Activated CD4-positive, alpha-beta T cell treated with anti-CD3 and anti-CD28 coated beads, Interleukin-2, amount 50 U/mL, for 48 hours (primary cell): ENCODE measurements at regions not wholly inside any gene's neighbourhood (a gene's known extent, or its start where the extent isn't known, plus 50 kb on each side); places are given as distances from the start of the nearest gene placed in this dataset.
"Not testable (repeated sequence)": the region's sequence is repeated elsewhere in the genome, so short reads cannot be mapped to it uniquely, and the experiment has no call there.

Source experiments
- DNase-seq, 2 experiments: peaks; one replicate each; pipeline ENCODE4 v3.0.0-alpha.2; 2020

DNA sequence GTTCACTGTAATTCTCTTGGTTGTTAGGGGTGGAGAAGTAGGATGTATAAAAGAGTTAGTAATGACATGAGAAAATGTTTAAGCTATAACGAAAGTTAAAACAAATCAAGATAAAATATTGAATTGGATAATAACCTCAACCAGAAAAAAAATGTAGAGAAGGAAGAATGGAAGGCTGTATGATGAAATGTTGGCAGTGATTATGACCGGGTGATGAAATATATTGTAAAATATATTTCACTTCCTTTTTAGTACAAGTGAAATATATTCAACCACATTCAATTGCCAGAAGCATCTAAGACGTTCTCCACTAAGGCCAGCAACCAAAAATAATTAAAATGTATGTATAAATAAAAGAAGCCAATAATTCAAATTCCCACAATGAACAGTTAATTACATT, 309.3 kb upstream of the FGF13 start:
- DNase-seq: no peak

DNA sequence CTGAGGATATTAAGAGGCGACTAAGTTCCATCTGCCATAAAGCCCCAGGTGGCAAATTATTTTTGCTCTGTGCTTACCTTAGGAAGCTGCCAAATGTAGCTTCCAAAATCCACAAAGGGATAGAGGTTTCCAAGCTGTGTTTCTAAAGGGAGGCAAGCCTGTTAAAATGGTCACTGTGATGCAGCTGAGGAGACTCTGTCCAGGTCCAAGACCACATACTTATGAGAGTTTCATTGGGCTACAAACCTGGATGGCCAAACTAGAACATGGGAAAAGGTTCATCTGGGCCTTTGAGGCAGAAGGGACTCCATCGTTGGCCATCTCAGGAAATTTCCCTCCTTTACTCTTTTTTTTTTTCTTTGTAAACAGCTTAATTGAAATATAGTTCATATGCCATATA, 306.9 kb upstream of the FGF13 start:
- DNase-seq: no peak

DNA sequence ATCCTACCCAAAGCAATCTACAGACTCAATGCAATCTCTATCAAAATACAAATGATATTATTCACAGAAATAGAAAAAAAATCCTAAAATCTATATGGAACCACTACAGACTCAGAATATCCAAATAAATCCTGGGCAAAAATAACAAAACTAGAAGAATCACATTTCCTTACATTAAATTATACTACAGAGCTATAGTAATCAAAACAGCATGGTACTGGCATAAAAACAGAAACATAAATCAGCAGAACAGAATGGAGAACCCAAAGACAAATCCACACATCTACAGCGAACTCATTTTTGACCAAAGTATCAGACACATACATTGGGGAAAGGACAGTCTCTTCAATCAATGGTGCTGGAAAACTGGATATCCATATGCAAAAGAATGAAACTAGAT, 304.1 kb upstream of the FGF13 start:
- DNase-seq: no peak

DNA sequence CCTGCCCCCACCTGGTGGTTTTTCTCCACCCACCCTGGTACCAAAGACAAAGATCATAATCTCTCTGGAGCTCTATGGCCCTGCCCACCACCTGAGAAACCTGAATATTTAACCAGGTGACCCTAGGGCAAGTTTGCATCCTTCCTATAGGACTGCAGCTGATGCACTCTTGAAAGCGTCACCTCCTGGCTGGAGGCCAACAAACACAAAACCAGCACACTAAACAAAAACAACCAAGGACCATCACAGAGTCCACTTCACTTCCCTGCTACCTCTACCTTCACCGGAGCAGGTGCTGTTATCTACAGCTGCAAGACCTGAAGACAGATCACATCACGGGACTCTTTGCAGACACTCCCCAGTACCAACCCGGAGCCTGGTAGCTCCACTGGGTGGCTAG, 296.7 kb upstream of the FGF13 start:
- no peak for DNase-seq

DNA sequence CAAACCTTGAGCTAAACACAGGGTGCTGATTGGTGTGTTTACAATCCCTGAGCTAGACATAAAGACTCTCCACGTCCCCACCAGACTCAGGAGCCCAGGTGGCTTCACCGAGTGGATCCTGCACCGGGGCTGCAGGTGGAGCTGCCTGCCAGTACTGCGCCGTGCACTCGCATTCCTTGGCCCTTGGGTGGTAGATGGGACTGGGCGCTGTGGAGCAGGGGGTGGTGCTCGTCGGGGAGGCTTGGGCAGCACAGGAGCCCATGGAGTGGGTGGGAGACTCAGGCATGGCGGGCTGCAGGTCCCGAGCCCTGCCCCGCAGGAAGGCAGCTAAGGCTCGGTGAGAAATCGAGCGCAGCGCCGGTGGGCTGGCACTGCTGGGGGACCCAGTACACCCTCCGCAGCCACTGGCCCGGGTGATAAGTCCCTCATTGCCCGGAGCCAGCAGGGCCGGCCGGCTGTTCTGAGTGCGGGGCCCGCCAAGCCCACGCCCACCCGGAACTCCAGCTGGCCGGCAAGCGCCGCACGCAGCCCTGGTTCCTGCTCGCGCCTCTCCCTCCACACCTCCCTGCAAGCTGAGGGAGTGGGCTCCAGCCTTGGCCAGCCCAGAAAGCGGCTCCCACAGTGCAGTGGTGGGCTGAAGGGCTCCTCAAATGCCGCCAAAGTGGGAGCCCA, 292.5 kb upstream of the FGF13 start:
- not testable (repeated sequence) for DNase-seq

DNA sequence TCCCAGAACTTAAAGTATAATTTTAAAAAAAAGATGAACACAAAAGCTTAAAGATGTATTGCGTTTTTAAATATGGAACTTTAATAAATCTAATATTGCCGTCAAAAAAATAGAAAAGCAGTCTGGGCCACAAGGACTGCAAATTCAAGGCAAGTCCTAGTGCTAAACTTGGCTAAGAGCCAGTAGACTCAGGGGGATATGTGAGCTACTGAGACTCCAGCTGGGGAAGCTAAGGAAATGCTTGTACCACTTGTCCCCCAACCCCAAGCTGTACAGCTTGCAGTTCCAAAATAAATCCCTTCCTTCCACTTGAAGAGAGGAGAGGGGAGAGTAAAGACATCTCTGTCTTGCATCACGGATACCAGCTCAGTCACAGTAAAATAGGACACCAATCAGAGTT, 290.8 kb upstream of the FGF13 start:
- no peak for DNase-seq

DNA sequence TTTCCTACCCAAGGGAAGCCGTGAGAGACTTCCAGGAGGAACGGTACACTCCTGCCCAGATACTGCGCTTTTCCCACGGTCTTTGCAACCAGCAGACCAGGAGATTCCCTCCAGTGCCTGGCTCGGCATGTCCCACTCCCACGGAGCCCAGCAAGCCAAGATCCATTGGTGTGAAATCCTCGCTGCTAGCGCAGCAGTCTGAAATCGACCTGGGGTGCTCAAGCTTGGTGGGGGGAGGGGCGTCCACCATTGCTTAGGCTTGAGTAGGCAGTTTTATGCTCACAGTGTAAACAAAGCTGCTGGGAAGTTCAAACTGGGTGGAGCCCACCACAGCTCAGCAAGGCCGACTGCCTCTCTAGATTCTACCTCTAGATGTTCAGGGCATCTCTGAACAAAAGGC, 284.8 kb upstream of the FGF13 start:
- no peak for DNase-seq

DNA sequence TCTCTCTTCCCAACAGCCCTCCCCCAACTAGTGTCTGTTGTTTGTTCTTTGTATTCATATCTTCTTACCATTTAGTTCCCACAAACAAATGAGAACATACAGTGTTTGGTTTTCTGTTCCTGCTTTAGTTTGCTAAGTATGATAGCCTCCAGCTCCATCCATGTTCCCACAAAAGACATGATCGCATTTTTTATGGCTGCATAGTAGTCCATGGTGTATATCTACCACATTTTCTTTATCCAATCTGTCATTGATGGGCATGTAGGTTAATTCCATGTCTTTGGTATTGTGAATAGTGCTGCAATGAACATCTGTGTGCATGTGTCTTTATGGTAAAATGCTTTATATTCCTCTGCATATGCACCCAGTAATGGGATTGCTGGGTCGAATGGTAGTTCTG, 283.9 kb upstream of the FGF13 start:
- no peak for DNase-seq

DNA sequence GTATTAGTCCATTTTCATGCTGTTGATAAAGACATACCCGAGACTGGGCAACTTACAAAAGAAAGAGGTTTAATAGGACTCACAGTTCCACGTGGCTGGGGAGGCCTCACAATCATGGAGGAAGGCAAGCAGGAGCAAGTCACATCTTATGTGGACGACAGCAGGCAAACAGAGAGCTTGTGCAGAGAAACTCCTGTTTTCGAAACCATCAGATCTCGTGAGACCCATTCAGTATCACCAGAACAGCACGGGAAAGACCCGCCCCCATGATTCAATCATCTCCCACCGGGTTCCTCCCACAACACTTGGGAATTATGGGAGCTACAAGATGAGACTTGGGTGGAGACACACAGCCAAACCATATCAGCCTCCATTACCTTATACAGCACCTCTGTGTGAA, 278.9 kb upstream of the FGF13 start:
- not testable (repeated sequence) for DNase-seq

DNA sequence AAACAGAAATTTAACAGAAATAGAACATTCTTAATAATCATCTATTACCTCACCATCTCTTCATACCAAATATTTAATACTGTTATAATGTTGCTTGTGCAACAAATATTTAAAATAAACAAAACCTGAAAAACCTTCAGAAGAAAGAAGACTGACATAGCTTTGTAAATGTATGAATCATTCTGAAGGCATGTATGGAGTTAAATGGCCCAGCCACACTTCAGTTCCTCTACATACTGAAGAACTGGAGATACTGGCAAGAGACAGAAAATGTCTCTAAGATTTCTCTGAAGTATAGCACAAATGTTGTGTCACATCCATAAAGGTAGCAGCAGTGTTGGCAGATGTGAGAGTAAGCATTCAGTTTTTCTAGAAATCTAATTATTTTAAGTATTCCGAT, 275.3 kb upstream of the FGF13 start:
- DNase-seq: no peak

DNA sequence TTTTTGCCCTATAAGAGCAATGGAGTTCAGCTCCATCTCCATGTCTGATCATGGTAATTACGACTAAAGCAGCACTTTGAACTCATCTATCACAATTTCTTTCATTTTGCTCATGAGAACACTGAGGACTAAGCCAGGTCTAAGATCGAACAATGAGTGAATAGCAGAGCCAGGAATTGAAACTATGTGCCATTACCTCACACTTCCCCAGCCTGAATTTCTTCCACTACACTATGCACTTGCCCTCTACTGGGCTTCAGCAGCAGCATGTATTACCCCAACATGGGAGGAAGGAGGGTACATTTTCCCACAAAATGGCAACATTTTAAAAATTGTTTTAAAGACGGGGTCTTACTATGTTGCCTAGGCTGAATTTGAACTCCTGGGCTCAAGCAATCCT, 274.7 kb upstream of the FGF13 start:
- no peak for DNase-seq

DNA sequence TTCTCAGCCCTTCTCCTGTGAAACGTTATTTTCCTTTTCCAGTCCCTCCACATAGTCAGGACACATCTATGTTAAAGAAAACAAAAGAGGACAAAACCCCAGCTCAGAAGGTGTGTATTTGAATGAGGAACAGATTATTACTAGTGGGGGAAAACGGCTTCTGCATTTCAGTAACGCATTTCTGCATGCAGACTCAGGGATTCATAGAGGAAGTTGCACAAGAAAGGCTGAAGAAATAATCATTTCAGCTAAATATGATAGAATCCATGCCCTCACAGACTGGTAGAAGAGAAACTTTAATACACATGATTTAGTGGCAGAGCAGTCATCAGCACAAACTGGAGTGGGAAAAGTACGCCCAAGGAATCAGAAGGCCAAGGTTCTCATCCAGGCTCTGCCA, 270.8 kb upstream of the FGF13 start:
- no peak for DNase-seq

DNA sequence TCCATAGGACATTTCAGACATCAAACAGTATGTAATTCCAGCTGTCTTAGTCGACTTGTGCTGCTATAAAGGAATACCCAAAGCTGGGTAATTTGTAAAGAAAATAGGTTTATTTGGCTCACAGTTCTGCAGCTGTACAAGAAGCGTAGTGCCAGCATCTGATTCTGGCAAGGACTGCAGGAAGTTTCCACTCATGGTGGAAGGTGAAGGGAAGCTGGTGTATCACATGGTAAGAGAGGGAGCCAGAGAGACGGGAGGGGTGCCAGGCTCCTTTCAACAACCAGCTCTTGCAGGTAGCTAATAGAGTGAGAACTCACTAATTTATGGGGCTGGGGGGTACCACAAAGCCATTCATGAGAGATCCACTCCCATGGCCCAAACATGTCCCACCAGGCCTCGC, 253.0 kb upstream of the FGF13 start:
- DNase-seq: no peak

DNA sequence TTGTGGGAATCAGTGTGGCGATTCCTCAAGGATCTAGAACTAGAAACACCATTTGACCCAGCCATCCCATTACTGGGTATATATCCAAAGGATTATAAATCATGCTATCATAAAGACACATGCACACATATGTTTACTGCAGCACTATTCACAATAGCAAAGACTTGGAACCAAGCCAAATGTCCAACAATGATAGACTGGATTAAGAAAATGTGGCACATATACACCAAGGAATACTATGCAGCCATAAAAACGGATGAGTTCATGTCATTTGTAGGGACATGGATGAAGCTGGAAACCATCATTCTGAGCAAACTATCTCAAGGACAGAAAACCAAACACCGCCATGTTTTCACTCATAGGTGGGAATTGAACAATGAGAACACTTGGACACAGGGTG, 250.9 kb upstream of the FGF13 start:
- DNase-seq: not testable (repeated sequence)

DNA sequence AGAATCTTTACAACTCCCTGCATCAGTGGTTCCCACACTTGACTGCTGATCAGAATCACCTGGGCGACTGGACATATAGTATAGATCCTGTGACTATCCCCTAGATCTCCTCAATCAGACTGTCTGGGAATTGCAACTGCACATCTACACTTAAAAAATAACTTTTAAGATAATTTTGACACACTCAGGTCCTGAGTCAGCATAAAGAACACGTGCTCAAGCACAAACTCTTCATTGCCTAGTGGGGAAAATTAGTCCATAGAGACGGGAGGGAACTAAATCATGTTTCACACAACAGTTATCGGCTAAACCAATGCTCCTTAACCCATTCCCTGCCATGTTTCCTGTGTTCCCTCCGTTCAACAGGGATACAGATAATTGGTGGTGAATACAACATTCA, 243.5 kb upstream of the FGF13 start:
- DNase-seq: no peak

DNA sequence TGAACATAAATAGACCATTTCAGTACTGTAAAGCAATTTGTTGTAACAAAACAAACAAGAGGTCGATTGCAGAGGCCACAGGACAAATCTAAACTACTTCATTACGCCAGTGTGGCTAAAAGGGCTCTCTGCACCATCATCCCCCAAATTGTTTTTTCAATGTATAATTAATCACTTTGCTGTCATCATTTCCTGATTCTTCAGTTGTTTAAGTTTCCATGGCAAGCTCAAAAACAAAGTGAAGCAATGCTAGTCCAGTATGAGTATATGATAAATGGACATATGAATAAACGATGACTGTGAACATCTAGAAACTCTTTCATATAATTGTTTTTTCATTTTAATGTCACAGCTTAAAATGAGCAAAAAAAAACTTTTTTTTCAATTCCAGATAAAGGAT, 235.4 kb upstream of the FGF13 start:
- DNase-seq: no peak

DNA sequence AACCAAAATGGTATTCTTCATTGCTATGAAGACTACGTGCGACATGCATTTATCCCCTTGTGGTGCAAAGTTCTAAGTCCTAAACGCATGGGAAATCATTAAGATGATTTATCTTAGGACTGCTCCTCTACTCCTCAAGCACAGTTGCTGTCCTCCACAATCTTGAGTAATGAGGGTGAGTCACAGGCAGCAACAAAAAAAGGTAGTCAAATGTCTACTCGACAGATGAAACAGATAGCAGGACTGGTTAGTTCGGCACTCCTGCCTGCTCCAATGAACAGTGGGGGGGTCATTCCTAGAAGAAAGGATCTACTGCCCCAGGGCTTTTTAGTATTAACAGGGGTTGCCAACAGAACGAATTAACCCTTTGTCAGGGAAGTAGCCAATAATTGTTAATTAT, 233.7 kb upstream of the FGF13 start:
- no peak for DNase-seq

DNA sequence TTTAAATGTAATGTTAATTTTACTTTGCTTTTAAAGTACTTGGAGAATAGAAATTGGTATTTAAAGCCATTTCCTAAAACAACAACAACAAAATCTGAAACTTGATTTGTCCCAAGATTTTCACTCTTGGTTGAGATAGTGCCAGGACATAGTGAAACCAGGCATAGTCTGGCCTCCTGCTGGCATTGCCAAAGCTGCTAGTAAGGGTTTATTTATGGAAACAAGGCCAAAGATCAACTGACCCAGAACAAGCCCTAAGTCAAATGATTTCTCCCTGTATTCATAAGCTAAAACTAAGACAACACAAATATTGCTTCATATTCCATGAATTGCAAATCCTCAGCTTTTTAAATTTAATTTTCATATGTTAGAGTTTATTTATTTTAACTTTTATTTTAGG, 227.5 kb upstream of the FGF13 start:
- no peak for DNase-seq

DNA sequence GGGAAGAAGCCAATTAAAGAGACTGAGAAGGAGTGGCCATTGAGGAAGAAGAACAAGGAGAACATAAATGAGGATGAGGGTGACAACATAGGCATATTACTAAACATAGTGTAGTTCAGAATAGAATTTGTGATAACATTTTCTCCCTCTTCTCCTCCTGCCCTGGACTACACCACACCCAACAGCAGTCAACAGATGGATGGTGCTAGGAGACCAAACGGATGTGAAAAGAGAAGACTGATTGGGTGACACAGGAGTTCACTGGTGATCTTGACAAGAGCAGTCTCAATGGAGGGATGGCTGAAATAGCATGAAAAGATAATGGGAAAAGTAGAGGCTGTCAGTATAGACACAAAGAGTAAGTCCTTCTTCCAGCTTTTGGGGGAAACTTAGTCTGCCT, 226.5 kb upstream of the FGF13 start:
- no peak for DNase-seq

DNA sequence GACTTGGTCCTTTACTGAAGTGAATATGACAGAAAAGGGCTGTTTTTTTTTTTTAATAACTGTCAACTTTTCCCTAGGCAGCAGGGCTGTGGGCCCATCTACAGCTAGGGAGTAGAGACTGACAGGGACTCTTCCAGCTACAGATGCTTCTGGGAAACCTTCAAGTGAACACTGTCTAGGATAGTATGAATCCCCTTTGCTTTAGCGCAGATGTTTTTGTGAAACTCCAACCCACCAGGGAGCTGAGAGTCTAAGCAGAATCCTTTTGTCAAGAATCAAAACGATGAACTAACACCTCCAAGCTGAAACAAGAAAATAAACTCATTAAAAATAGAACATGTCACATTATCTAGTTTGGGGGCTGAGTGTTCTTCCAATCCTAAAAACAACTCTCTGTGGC, 219.7 kb upstream of the FGF13 start:
- DNase-seq: no peak

DNA sequence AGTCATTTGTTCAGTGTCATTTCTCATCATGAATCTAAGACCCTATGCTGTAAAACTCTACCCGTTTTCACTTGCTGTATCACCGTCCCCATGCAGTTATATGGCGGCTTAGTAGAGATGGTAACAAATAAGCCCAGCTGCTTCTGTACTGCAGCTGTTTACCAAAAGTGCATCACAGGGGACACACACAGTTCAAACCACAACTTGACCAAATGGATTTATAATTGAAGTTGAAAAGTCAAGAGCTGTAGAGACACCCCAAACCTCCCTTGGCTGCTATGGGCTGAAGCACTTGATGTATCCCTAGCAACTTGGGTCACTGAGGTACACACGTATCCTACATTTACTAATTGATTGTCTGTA, 219.0 kb upstream of the FGF13 start:
- DNase-seq: no peak

DNA sequence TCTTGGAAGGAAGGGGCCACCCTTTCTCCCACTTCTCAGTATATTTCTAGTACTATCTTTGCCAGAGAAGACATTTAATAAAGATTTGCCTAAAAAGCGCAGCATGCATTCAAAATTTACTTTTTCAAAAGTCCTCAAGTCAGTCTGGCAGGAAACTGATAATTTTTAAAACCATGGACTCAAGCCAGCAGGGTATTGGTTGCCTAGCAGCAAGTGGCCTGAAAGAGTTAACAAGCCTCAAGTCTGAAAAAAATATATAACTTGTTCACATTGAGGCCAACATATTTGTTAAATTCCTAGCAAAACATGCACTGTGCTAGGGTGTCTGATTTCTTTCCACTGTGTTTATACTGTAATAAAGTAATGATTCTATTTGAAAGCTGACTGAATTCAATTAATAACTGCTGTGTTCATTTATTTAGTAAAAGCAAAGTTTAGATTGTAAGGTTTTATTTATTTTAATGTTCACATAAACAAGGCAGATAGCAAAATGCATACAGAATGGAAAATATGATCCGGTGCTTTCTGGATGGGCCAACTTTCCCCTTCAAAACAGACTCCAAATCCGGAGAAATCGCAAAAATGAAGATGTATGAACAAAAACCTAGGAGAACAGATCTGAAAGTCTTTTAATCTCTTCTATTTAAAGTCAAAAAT, 218.5 kb upstream of the FGF13 start:
- DNase-seq: no peak

DNA sequence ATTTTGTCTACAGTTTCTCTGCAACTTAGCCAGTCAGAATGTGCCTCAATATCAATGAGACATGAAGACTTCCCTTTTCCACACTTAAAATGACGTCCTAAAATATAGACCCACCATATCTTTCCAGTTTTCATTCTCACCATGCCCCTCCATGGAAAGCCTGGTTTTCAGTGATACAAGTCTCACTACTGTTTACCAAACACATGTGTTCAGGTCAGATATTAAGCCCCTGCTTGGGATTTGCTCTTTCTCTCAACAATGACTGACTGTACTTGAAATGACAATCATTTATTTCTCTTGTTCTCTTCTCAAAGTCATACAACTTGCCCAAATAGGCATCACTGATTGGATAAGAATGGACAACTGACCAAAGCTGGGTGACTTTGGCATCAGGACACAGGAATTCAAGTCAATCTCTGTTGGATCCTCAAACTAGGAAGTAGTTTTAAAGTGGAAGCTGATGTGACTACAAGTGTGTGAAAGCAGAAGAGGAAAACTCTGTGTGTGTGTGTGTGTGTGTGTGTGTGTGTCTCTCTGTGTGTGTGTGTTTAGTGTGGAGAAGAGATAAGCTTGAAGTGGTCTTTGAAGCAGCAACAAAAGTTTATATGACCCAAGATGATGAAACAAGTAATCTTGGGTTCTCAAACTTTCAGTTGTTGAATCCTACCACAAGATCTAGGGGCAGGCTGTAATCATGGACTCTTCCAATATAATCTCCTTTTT, 217.4 kb upstream of the FGF13 start:
- DNase-seq: no peak

DNA sequence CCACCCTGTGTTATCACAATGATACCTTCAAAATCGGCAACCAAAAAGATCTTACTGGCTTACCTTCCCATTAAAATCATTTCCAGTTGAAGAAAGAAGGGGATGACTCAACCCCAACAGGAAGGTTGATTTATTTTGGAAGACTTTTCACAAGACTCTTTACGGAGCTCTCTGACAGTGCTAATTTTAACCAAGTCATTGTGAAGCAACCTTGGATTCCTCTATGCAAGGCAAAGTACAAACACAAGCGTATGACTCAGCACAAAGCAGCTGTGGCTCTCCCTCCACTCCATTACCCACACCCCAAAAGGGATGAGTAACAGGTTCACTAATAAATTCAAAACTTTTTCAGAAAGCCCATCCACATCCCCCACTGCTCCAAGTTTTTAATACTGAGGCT, 213.8 kb upstream of the FGF13 start:
- no peak for DNase-seq

DNA sequence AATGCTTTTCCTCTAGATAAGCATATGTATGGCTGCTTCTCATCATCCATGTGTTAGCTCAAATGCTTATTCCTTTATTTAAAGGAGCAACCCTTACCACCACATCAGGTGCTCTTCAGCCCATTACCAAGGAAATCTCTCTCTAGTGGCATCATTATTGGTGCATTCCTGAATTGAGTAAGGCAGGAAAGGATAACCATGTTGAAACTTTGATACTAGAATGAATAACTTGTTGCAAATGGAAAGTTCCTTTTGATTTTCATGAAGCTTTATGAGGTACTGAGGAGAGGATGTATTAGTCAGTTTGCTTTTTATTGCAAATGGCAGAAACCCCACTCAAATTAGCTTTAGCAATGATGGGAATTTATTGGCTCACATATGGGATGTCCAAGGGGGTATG, 212.3 kb upstream of the FGF13 start:
- DNase-seq: no peak
